Suprapubic skin (tissue), 4 donors: ENCODE measurements at regions not wholly inside any gene's neighbourhood (a gene's known extent, or its start where the extent isn't known, plus 50 kb on each side); places are given as distances from the start of the nearest gene placed in this dataset.

Experiments used
- DNase-seq, 2 donors: peaks; one replicate each; pipeline ENCODE4 v3.0.0-alpha.2; 2019; ENCODE audit warnings: low spot score in 2 of 2
- H3K27ac ChIP-seq: fragments of 200-600 bp; sonication (generic); one replicate; pipeline ENCODE4 v1.5.1; 2019
- H3K27me3 ChIP-seq: fragments of 200-600 bp; sonication (generic); one replicate; pipeline ENCODE4 v1.5.1; 2019
- H3K36me3 ChIP-seq: fragments of 200-600 bp; sonication (generic); one replicate; pipeline ENCODE4 v1.5.1; 2019
- H3K4me1 ChIP-seq: fragments of 200-600 bp; sonication (generic); one replicate; pipeline ENCODE4 v1.5.1; 2019
- H3K4me3 ChIP-seq: fragments of 200-600 bp; sonication (generic); one replicate; pipeline ENCODE4 v1.5.1; 2019; ENCODE audit warnings: mild to moderate bottlenecking
- H3K9me3 ChIP-seq: fragments of 200-600 bp; sonication (generic); one replicate; pipeline ENCODE4 v1.5.1; 2019
- CTCF ChIP-seq, 2 donors: fragments of 200-600 bp in 1 of 2; fragments of 450-650 bp in 1 of 2; sonication (generic) in 1 of 2; IDR thresholded peaks; one replicate each; pipeline ENCODE4 v1.5.1; 2016 to 2019; ENCODE audit warnings: antibody characterized with exemption in 2 of 2, mild to moderate bottlenecking in 1 of 2, moderate library complexity in 1 of 2
- EP300 ChIP-seq: sonication (generic); formaldehyde crosslinking; IDR thresholded peaks from one replicate; pipeline ENCODE4 v1.6.1; 2017; ENCODE audit warnings: antibody characterized with exemption
- POLR2A ChIP-seq, 2 donors: fragments of 450-650 bp; IDR thresholded peaks; one replicate each; pipeline ENCODE4 v1.6.1; 2017; ENCODE audit warnings: antibody characterized with exemption in 2 of 2, mild to moderate bottlenecking in 2 of 2, moderate library complexity in 2 of 2
- POLR2AphosphoS5 ChIP-seq, 3 donors: sonication (generic); formaldehyde crosslinking; IDR thresholded peaks; one replicate each; pipeline ENCODE4 v1.6.1; 2017; ENCODE audit warnings: antibody characterized with exemption in 3 of 3
- WGBS: methylation state at CpG from one replicate; pipeline ENCODE4 v1.1.5; 2018; 5-methylcytosine and 5-hydroxymethylcytosine counted together

DNA sequence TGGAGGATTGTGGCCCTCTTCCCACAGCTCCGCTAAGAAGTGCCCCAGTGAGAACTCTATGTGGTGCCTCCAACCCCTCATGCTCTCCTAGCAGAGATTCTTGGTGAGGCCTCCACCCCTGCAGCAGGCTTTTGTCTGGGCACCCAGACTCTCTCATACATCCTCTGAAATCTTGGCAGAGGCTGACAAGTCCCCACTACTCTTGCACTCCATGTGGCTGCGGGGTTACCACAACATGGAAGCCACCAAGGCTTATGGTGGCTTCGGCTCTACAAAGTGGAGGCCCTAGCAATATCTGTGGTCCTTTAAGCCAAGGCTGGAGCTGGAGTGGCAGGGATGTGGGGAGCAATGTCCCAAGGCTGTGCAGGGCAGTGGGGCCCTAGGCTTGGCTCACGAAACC is 255.2 kb downstream of the COX7B2 start:
- no peaks in the 10 kb centered on the region for H3K27me3 ChIP-seq
- TF ChIP-seq POLR2AphosphoS5 (IDR thresholded peaks at IDR 0.05) (no peak), EP300 (no peak)
- H3K27ac ChIP-seq = no peak overlapping the region
- no peaks in the 10 kb centered on the region for H3K36me3 ChIP-seq
- H3K4me3 ChIP-seq = no peak overlapping the region
- H3K4me1 ChIP-seq = no peaks in the 10 kb centered on the region
- WGBS = 72% methylated on average over 3 of the region's 4 CpGs
- DNase-seq = no peak
- H3K9me3 ChIP-seq = no peaks in the 10 kb centered on the region

- Histone ChIP-seq H3K27me3 (no peaks in the 10 kb centered on the region), H3K4me1 (no peaks in the 10 kb centered on the region), H3K4me3 (no peak overlapping the region), H3K36me3 (no peaks in the 10 kb centered on the region), H3K27ac (no peak overlapping the region), H3K9me3 (no peaks in the 10 kb centered on the region)
- 51% methylated on average over 2 of the region's 2 CpGs for WGBS
- TF ChIP-seq POLR2AphosphoS5 (IDR thresholded peaks at IDR 0.05) (no peak), POLR2A (IDR thresholded peaks at IDR 0.05) (no peak), EP300 (no peak), CTCF (IDR thresholded peaks at IDR 0.05) (no peak)
- DNase-seq = no peak
These were observed 259.5 kb upstream of the GABRA2 start for GRCh38 chr4:46649390-46649789.

- WGBS = 38% methylated on average over 2 of the region's 2 CpGs
- Histone ChIP-seq H3K9me3 (no peaks in the 10 kb centered on the region), H3K4me1 (no peaks in the 10 kb centered on the region), H3K27me3 (no peaks in the 10 kb centered on the region), H3K4me3 (no peak overlapping the region), H3K36me3 (no peaks in the 10 kb centered on the region), H3K27ac (no peak overlapping the region)
- TF ChIP-seq CTCF (IDR thresholded peaks at IDR 0.05) = peak in 1 of 2 donors; percentile 15
- no peak for TF ChIP-seq EP300
- DNase-seq = no peak
These were observed 258.3 kb upstream of the GABRA2 start for GRCh38 chr4:46648088-46648744.

DNA sequence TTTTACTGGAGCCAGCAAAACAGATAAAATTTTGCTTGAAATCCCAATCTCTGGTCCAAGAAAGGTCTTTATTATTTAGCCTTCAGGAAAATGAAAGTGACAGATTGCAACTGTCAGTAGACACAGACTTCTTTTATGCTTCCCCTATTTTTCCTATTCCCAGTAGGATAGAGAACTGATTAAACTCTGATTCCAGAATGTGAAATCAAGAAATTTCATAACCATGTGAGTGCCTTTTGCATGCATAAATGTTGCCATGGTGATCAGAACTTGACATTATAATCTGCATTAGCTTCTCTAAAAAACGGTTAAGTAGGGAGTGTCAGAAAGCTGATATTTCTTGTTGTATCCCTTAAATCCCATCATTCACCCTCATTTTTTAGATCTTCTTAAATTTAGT is 255.2 kb upstream of the GABRA2 start:
- TF ChIP-seq POLR2A (IDR thresholded peaks at IDR 0.05) (no peak), EP300 (no peak), CTCF (IDR thresholded peaks at IDR 0.05) (no peak), POLR2AphosphoS5 (IDR thresholded peaks at IDR 0.05) (no peak)
- WGBS = 56% methylated on average over 1 of the region's 1 CpG
- H3K36me3 ChIP-seq = no peaks in the 10 kb centered on the region
- DNase-seq = no peak
- H3K27ac ChIP-seq = no peak overlapping the region
- no peaks in the 10 kb centered on the region for H3K9me3 ChIP-seq
- H3K4me1 ChIP-seq = no peaks in the 10 kb centered on the region
- no peak overlapping the region for H3K4me3 ChIP-seq
- no peaks in the 10 kb centered on the region for H3K27me3 ChIP-seq
